ENCODE measurements at regions not wholly inside any gene's neighbourhood (a gene's known extent, or its start where the extent isn't known, plus 50 kb on each side); places are given as distances from the start of the nearest gene placed in this dataset.

- TF ChIP-seq ZNF839 (CRISPR knock-in tag; IDR thresholded peaks at IDR 0.05; ENCODE audit: borderline replicate concordance) = no peak
Measured at GRCh38 chr2:124975224-124975623, 950.1 kb downstream of the CNTNAP5 start (continued).

DNA sequence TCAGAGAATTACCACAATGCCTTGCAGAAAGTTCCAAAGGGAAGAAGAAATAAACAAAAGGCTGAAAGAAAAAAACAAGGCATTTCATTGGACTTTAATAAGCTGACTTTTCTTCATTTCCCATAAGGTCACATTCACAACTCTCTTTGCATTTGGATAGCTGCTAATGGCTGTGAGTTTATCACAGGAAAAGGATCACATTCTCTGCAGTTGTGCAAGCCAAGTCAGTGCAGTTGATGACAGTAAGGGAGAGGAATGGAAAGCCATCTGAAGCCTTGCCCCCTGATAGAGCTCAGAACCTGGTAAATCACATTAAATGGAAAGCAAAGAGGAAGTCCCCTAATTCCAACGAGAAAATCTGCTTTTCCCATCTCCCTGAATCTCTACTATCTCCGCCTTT lies 950.6 kb downstream of the CNTNAP5 start:
- Histone ChIP-seq H2AFZ (ENCODE audit: low read length) (no peak overlapping the region), H3K79me2 (ENCODE audit: insufficient read depth, low read length) (no peaks in the 10 kb centered on the region), H3K4me3 (replicated peaks in 1 of 3; ENCODE audit: insufficient read depth in 1 of 3, low read depth in 2 of 3, low read length in 3 of 3) (no peak overlapping the region), H3K9ac (ENCODE audit: insufficient read depth, low read depth, low read length) (no peak overlapping the region), H3K36me3 (replicated peaks in 1 of 2; ENCODE audit: control insufficient read depth in 1 of 2, insufficient read depth in 2 of 2, low read length in 2 of 2) (no peaks in the 10 kb centered on the region), H3K4me1 (ENCODE audit: insufficient read depth, low read length) (no peaks in the 10 kb centered on the region), H3K4me2 (ENCODE audit: low read depth, low read length) (no peak overlapping the region), H3K27ac (ENCODE audit: extremely low read length, insufficient read depth, low read length) (no peak overlapping the region), H4K20me1 (ENCODE audit: insufficient read depth, low read length) (no peaks in the 10 kb centered on the region), H3K9me3 (ENCODE audit: low read length) (peaks cover 63% of the 10 kb centered on the region), H3K27me3 (ENCODE audit: control insufficient read depth in 1 of 2, insufficient read depth in 2 of 2, low read length in 2 of 2) (no peaks in the 10 kb centered on the region)
- no TSS peak for BruUV-seq (replicated peaks)
- ATAC-seq = no peak
- WGBS (ENCODE audit: low lambda C conversion rate) = 8% methylated on average over 2 of the region's 2 CpGs
- no peak for DNase-seq (ENCODE audit: low spot score)
- in situ Hi-C loops (cut with HindIII; ENCODE audit: extremely low pct_ligation_motif_present, low pct_unique_long_range_greater_than_20kb) = no loop called here
- FAIRE-seq = no peak
- intact Hi-C loops (cut with micrococcal nuclease; ENCODE audit: unreplicated experiment) = no loop called here
- TF ChIP-seq TBX3 (IDR thresholded peaks at IDR 0.05; ENCODE audit: borderline replicate concordance) = no peak
- ChIA-PET POLR2A (no interaction called here), CTCF (ENCODE audit: low intra/inter-chr PET ratio, low total read pairs) (no interaction called here)

DNA sequence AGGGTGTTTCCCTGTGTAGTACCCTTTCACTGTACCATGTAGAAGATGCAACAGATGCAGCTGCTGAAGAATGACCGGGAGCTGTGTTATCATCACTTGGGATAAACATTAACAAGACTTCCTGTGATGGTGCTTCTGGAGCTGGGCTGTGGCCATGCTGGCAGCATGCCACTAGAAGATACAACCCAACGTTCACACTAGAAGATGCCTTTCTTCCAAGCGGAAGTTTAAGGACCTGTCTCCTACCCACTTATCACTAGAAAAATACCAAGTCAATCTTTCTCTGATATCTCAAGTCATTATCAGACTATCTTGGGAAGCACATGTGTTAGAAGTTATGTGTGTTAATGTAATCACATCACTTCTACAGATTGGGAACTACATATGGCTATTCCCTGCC lies 953.5 kb downstream of the CNTNAP5 start:
- Histone ChIP-seq H3K36me3 (replicated peaks in 1 of 2; ENCODE audit: control insufficient read depth in 1 of 2, insufficient read depth in 2 of 2, low read length in 2 of 2) (no peaks in the 10 kb centered on the region), H4K20me1 (ENCODE audit: insufficient read depth, low read length) (no peaks in the 10 kb centered on the region), H3K27ac (ENCODE audit: extremely low read length, insufficient read depth, low read length) (no peak overlapping the region), H2AFZ (ENCODE audit: low read length) (no peak overlapping the region), H3K4me1 (ENCODE audit: insufficient read depth, low read length) (no peaks in the 10 kb centered on the region), H3K4me3 (replicated peaks in 1 of 3; ENCODE audit: insufficient read depth in 1 of 3, low read depth in 2 of 3, low read length in 3 of 3) (no peak overlapping the region), H3K9ac (ENCODE audit: insufficient read depth, low read depth, low read length) (no peak overlapping the region), H3K9me3 (ENCODE audit: low read length) (peaks cover 69% of the 10 kb centered on the region), H3K79me2 (ENCODE audit: insufficient read depth, low read length) (no peaks in the 10 kb centered on the region), H3K4me2 (ENCODE audit: low read depth, low read length) (no peak overlapping the region), H3K27me3 (ENCODE audit: control insufficient read depth in 1 of 2, insufficient read depth in 2 of 2, low read length in 2 of 2) (no peaks in the 10 kb centered on the region)
- CTCF ChIA-PET (ENCODE audit: low intra/inter-chr PET ratio, low total read pairs) = no interaction called here
- no peak for FAIRE-seq
- WGBS (ENCODE audit: low lambda C conversion rate) = 7% methylated on average over 3 of the region's 3 CpGs
- intact Hi-C loops (cut with micrococcal nuclease; ENCODE audit: unreplicated experiment) (no loop called here), in situ Hi-C loops (cut with HindIII; ENCODE audit: extremely low pct_ligation_motif_present, low pct_unique_long_range_greater_than_20kb) (no loop called here)
- no peak for ATAC-seq
- no TSS peak for BruUV-seq (replicated peaks)
- no peak for TF ChIP-seq MEIS2 (CRISPR knock-in tag; IDR thresholded peaks at IDR 0.05)
- TF ChIP-seq ZSCAN29 (CRISPR knock-in tag; conservative IDR thresholded peaks at IDR 0.05) = no peak
- no peak for TF ChIP-seq ELF4 (CRISPR knock-in tag; IDR thresholded peaks at IDR 0.05; ENCODE audit: borderline replicate concordance)
- TF ChIP-seq ATF7-NPFF (CRISPR knock-in tag; IDR thresholded peaks at IDR 0.05; ENCODE audit: low read depth) = no peak
- TF ChIP-seq GTF2F1 (IDR thresholded peaks at IDR 0.05; ENCODE audit: low read length) = no peak
- TF ChIP-seq ZSCAN21 (CRISPR knock-in tag; IDR thresholded peaks at IDR 0.05; ENCODE audit: borderline replicate concordance) = no peak
- no peak for TF ChIP-seq ZNF546 (CRISPR knock-in tag; conservative IDR thresholded peaks at IDR 0.05)
- TF ChIP-seq HOMEZ (CRISPR knock-in tag; IDR thresholded peaks at IDR 0.05; ENCODE audit: low read depth) = no peak
- POLR2A ChIA-PET = no interaction called here
- DNase-seq (ENCODE audit: low spot score) = no peak

Measured in HepG2 (cell line).